ENCODE measurements at regions not wholly inside any gene's neighbourhood (a gene's known extent, or its start where the extent isn't known, plus 50 kb on each side); places are given as distances from the start of the nearest gene placed in this dataset.

GRCh38 chr2:14927021-14927564 is 294.6 kb downstream of the LRATD1 start:
- TF ChIP-seq EZH2 (IDR thresholded peaks at IDR 0.05) (no peak), POLR2AphosphoS5 (IDR thresholded peaks at IDR 0.05; ENCODE audit: borderline replicate concordance, low read depth, low read length) (no peak)
